ENCODE measurements at regions not wholly inside any gene's neighbourhood (a gene's known extent, or its start where the extent isn't known, plus 50 kb on each side); places are given as distances from the start of the nearest gene placed in this dataset.

DNA sequence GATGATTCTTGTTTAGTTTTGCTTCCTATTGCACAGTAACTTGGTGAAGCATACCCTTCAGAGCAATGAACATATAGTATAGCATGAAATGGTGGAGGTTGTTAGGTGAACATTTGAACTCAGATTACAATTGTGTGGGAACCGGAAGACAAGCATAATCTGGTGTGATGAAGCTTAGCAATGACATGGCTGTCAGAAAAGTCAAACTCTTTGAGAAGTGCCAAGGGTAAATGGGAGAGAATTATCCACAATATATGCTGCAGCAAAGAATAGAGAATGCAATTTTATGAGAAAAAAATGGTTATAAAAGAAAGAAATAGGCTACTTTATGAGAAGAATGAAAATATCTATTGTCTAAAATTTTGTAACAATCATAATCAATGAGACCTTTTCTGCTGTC lies 1536.7 kb downstream of the SI start:
- Histone ChIP-seq H3K9me3 (no peaks in the 10 kb centered on the region; the same call in 1 of the 2 replicates), H3K4me1 (ENCODE audit: control insufficient read depth in 1 of 2, insufficient read depth in 2 of 2, low read depth in 1 of 2, low read length in 1 of 2) (no peaks in the 10 kb centered on the region; a peak in 1 of 4 replicates), H3K4me3 (ENCODE audit: low read depth in 2 of 2, low read length in 1 of 2) (no peak overlapping the region), H3F3A (replicated peaks; ENCODE audit: insufficient read depth) (no peaks in the 10 kb centered on the region), H3K36me3 (replicated peaks in 1 of 2; ENCODE audit: control insufficient read depth in 1 of 2, insufficient read depth in 2 of 2, low read length in 1 of 2) (no peaks in the 10 kb centered on the region), H3K27me3 (ENCODE audit: insufficient read depth) (no peaks in the 10 kb centered on the region), H3K4me2 (no peak overlapping the region), H2AFZ (ENCODE audit: low read depth) (no peak overlapping the region), H3K27ac (ENCODE audit: low read depth in 2 of 2, low read length in 1 of 2) (no peak overlapping the region), H3K79me2 (ENCODE audit: insufficient read depth) (no peaks in the 10 kb centered on the region), H3K9me2 (no peaks in the 10 kb centered on the region), H3K9ac (no peak overlapping the region), H4K20me1 (ENCODE audit: insufficient read depth) (no peaks in the 10 kb centered on the region)
- ChIA-PET POLR2A (no interaction called here), CTCF (interaction anchor here (1.4 kb wide), 1 partner anchor 28 kb away, joined by 4 read pairs; no protein-coding TSS in a partner anchor)
- 61% methylated on average over 1 of the region's 1 CpG for WGBS (ENCODE audit: low lambda C conversion rate)
- no peak for DNase-seq
- no peak for TF ChIP-seq YY1 (IDR thresholded peaks at IDR 0.05; ENCODE audit: low read depth)
- TF ChIP-seq REST (IDR thresholded peaks at IDR 0.05; ENCODE audit: low read depth, low read length): no peak
- TF ChIP-seq TAF1 (IDR thresholded peaks at IDR 0.05; ENCODE audit: borderline replicate concordance, low read depth, low read length): no peak
- TF ChIP-seq, protein P1, sequence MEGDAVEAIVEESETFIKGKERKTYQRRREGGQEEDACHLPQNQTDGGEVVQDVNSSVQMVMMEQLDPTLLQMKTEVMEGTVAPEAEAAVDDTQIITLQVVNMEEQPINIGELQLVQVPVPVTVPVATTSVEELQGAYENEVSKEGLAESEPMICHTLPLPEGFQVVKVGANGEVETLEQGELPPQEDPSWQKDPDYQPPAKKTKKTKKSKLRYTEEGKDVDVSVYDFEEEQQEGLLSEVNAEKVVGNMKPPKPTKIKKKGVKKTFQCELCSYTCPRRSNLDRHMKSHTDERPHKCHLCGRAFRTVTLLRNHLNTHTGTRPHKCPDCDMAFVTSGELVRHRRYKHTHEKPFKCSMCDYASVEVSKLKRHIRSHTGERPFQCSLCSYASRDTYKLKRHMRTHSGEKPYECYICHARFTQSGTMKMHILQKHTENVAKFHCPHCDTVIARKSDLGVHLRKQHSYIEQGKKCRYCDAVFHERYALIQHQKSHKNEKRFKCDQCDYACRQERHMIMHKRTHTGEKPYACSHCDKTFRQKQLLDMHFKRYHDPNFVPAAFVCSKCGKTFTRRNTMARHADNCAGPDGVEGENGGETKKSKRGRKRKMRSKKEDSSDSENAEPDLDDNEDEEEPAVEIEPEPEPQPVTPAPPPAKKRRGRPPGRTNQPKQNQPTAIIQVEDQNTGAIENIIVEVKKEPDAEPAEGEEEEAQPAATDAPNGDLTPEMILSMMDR (IDR thresholded peaks at IDR 0.05): no peak
- no peak for TF ChIP-seq MXI1 (IDR thresholded peaks at IDR 0.05; ENCODE audit: low read depth, low read length)
- no peak for TF ChIP-seq FOXJ3 (CRISPR knock-in tag; IDR thresholded peaks at IDR 0.05)
- TF ChIP-seq EP300 (IDR thresholded peaks at IDR 0.05; ENCODE audit: borderline replicate concordance in 1 of 2, low read depth in 1 of 2, low read length in 1 of 2): no peak
- no peak for TF ChIP-seq SMC3 (IDR thresholded peaks at IDR 0.05; ENCODE audit: low read depth, low read length)

GRCh38 chr3:163538387-163538786 lies 1539.9 kb downstream of the SI start:
- no peaks in the 10 kb centered on the region for H3F3A ChIP-seq (replicated peaks; ENCODE audit: insufficient read depth)
- no peaks in the 10 kb centered on the region; the same call in 1 of the 2 replicates for H3K9me3 ChIP-seq
- H3K9ac ChIP-seq: no peak overlapping the region
- no peaks in the 10 kb centered on the region for H3K4me1 ChIP-seq (ENCODE audit: control insufficient read depth in 1 of 2, insufficient read depth in 2 of 2, low read depth in 1 of 2, low read length in 1 of 2)
- POLR2A ChIA-PET: interaction anchor here (0.6 kb wide), 1 partner anchor 291 kb away, joined by 4 read pairs; no protein-coding TSS in a partner anchor
- H3K79me2 ChIP-seq (ENCODE audit: insufficient read depth): no peaks in the 10 kb centered on the region
- no peak overlapping the region for H3K4me3 ChIP-seq (ENCODE audit: low read depth in 2 of 2, low read length in 1 of 2)
- no peak overlapping the region for H3K27ac ChIP-seq (ENCODE audit: low read depth in 2 of 2, low read length in 1 of 2)
- no peaks in the 10 kb centered on the region for H3K27me3 ChIP-seq (ENCODE audit: insufficient read depth)
- no peak overlapping the region for H2AFZ ChIP-seq (ENCODE audit: low read depth)
- no peaks in the 10 kb centered on the region for H3K9me2 ChIP-seq
- no peak for DNase-seq
- 79% methylated on average over 4 of the region's 4 CpGs for WGBS (ENCODE audit: low lambda C conversion rate)
- H4K20me1 ChIP-seq (ENCODE audit: insufficient read depth): no peaks in the 10 kb centered on the region
- H3K36me3 ChIP-seq (replicated peaks in 1 of 2; ENCODE audit: control insufficient read depth in 1 of 2, insufficient read depth in 2 of 2, low read length in 1 of 2): no peaks in the 10 kb centered on the region
- TF ChIP-seq JUND (IDR thresholded peaks at IDR 0.05): no peak
- TF ChIP-seq SIN3A (IDR thresholded peaks at IDR 0.05; ENCODE audit: borderline replicate concordance, low read depth, low read length): no peak
- no peak for TF ChIP-seq TCF12 (IDR thresholded peaks at IDR 0.05)
- no peak for TF ChIP-seq EP300 (IDR thresholded peaks at IDR 0.05; ENCODE audit: borderline replicate concordance in 1 of 2, low read depth in 1 of 2, low read length in 1 of 2)
- no peak overlapping the region for H3K4me2 ChIP-seq
- CTCF ChIA-PET: no interaction called here

Data from SK-N-SH (cell line).